Progenitor cell of endocrine pancreas (in vitro differentiated cells): ENCODE measurements at regions not wholly inside any gene's neighbourhood (a gene's known extent, or its start where the extent isn't known, plus 50 kb on each side); places are given as distances from the start of the nearest gene placed in this dataset.
A peak's percentile ranks its signal among the peaks of the same experiment; 100 is the strongest.

Experiments used
- DNase-seq: peaks from one replicate; pipeline ENCODE4 v3.0.0; 2021; ENCODE audit warnings: low spot score; ENCODE audit not compliant: unreplicated experiment
- H3K27ac Mint-ChIP-seq: 2 replicates; pipeline ENCODE4 v1.8.0; 2021; ENCODE audit warnings: mild to moderate bottlenecking, moderate library complexity, mixed read lengths
- H3K27me3 Mint-ChIP-seq: 2 replicates; pipeline ENCODE4 v1.8.0; 2021; ENCODE audit warnings: mixed read lengths
- H3K36me3 Mint-ChIP-seq: 2 replicates; pipeline ENCODE4 v1.8.0; 2022; ENCODE audit warnings: mixed read lengths; ENCODE audit not compliant: insufficient read depth
- H3K4me1 Mint-ChIP-seq: 2 replicates; pipeline ENCODE4 v1.8.0; 2021; ENCODE audit warnings: low read depth, mixed read lengths
- H3K4me3 Mint-ChIP-seq: 2 replicates; pipeline ENCODE4 v1.8.0; 2021; ENCODE audit warnings: low read depth, mild to moderate bottlenecking, moderate library complexity, mixed read lengths
- H3K9me3 Mint-ChIP-seq: 2 replicates; pipeline ENCODE4 v1.8.0; 2021; ENCODE audit warnings: low read depth, mixed read lengths
- TF ChIP-seq, protein P1 (sequence below): fragments of 200-600 bp; sonication (generic); IDR thresholded peaks from one replicate; pipeline ENCODE4 v1.5.0; 2021; ENCODE audit warnings: antibody characterized with exemption, mild to moderate bottlenecking; ENCODE audit not compliant: unreplicated experiment

DNA sequence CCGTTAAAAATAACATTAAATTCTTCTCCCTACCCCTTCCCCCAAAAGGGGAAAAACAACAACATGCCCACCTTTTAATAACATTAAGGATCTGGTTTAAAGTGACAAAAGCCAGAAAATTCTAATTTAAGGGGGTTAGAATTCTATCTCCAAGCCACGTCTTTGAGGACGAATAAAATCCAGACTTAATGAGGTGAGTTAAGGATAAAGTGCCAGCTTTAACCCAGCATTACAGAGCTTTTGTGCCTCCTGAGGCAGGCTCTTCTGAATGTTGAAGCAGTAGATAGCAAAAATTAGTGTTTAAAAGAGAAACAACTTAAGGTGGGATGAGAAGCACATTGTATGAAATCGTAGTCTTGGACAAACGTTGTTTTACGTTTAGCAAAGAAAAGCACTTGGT lies 329.0 kb upstream of the MPDZ start:
- Mint-ChIP-seq H3K27ac (no peak overlapping the region), H3K36me3 (no peaks in the 10 kb centered on the region), H3K27me3 (no peaks in the 10 kb centered on the region), H3K4me3 (no peak overlapping the region), H3K4me1 (peaks cover 31% of the 10 kb centered on the region), H3K9me3 (no peaks in the 10 kb centered on the region)
- DNase-seq, result no peak
- TF ChIP-seq, protein P1, sequence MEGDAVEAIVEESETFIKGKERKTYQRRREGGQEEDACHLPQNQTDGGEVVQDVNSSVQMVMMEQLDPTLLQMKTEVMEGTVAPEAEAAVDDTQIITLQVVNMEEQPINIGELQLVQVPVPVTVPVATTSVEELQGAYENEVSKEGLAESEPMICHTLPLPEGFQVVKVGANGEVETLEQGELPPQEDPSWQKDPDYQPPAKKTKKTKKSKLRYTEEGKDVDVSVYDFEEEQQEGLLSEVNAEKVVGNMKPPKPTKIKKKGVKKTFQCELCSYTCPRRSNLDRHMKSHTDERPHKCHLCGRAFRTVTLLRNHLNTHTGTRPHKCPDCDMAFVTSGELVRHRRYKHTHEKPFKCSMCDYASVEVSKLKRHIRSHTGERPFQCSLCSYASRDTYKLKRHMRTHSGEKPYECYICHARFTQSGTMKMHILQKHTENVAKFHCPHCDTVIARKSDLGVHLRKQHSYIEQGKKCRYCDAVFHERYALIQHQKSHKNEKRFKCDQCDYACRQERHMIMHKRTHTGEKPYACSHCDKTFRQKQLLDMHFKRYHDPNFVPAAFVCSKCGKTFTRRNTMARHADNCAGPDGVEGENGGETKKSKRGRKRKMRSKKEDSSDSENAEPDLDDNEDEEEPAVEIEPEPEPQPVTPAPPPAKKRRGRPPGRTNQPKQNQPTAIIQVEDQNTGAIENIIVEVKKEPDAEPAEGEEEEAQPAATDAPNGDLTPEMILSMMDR, result no peak

DNA sequence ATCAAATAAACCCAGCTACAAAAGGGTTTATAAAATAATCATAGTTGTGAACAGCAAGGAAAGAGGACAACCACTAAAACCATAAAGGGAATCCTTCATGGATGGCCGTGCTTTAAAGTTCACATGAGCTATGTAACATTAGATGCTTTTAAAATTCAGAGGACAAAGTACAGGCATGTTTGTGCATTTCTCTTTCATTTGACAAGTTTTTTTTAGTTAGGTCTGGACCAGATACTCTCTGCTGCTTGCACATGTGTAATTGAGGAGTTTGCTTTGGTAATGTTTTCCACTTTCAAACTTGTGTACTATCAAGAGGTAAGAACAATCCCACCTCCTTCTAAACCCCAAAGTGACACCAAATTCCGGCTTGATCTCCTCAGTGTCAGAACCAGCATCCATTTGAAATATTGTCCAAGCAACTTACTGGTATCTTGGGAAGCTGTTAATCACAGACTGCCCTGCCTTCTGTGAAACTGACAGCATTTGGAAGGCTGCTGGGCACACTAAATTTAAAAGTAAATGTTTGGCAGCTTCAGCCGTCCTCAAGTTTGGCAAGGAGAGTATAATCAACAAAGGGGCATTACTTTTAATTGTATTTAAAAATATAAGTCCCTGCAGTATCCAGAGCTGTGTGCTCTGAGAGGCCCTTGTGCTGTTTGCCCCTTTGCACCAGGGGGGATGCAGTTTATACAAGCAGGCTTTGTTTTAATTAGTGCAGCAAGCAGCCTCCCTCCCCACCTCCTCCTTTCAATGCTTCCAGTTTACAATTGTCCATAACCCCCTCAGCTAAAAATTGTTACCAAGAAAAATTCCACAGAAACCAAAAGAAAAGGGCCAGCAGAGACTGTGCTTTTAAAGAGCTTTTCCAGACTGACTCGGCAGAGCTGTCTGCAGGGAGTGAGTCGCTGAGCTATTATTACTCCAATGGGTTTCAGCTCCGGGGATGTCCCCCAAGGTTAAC lies 328.3 kb upstream of the MPDZ start:
- H3K4me1 Mint-ChIP-seq, result peaks cover 31% of the 10 kb centered on the region
- H3K36me3 Mint-ChIP-seq, result no peaks in the 10 kb centered on the region
- H3K27ac Mint-ChIP-seq, result peak overlapping the region; percentile 7
- no peaks in the 10 kb centered on the region for H3K9me3 Mint-ChIP-seq
- H3K27me3 Mint-ChIP-seq, result no peaks in the 10 kb centered on the region
- TF ChIP-seq, protein P1, result no peak
- no peak for DNase-seq
- no peak overlapping the region for H3K4me3 Mint-ChIP-seq

DNA sequence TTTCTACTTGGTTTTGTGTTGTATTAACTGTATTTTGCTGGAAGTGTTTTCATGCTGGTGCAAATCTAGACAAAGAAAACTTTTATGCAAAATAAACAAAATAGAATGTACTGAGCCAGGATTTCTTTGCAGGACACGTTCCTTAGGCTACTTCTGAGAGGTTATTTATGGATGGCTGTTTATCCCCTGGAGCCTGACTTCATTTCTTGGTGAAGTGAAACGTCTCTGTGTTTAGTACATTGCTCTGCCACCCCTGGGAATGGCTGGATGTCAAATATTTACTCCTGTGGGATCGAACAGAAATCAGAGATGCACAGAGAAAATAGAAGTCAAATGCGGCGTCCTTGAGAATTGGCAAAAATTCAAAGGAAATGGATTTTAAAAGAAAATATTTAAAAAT lies 327.1 kb upstream of the MPDZ start:
- no peak overlapping the region for H3K4me3 Mint-ChIP-seq
- DNase-seq, result no peak
- no peaks in the 10 kb centered on the region for H3K27me3 Mint-ChIP-seq
- H3K27ac Mint-ChIP-seq, result peak overlapping the region; percentile 45
- peaks cover 31% of the 10 kb centered on the region for H3K4me1 Mint-ChIP-seq
- H3K36me3 Mint-ChIP-seq, result no peaks in the 10 kb centered on the region
- TF ChIP-seq, protein P1, result no peak
- no peaks in the 10 kb centered on the region for H3K9me3 Mint-ChIP-seq

DNA sequence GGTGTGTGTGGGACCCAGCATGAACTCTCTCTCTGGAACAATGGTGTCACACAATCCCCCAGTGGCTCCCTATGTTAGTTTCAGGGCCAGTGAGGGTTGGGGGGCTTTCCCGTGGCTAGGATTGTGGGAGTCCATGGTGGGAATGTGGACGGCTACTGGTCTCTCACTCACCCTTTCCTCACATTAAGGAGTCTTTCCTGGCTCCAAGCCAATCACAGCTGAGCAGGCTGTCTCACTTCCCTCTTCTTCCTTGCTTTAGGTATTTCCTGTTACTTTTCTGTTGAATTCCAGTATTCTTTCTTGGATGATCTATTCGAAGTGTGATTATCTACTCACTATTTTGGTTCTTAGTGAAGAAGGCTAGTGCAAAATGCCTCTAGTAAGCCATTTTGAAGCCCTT lies 324.4 kb upstream of the MPDZ start:
- no peak overlapping the region for H3K4me3 Mint-ChIP-seq

DNA sequence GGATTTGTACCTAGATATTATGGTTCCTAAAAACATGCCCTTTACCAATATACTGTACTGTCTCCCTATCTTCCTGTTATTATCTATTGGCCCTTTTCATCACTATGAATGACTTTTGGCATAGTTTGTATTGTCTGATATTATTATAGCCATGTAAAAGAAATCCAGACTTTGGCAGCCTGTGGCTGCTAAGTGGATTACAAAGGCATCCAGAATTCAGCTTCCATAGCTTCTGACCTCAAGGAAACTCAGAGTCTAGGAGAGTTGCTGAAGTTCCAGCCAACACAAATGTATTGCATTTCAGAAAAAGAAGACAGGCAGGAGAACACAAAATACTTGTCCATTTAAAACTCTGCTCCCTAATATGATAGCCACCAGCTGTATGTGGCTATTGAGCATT lies 319.2 kb upstream of the MPDZ start:
- Mint-ChIP-seq H3K4me3 (no peak overlapping the region), H3K27ac (no peak overlapping the region), H3K4me1 (no peaks in the 10 kb centered on the region), H3K27me3 (peaks cover 2% of the 10 kb centered on the region), H3K9me3 (no peaks in the 10 kb centered on the region), H3K36me3 (no peaks in the 10 kb centered on the region)
- TF ChIP-seq, protein P1, result no peak
- DNase-seq, result no peak

More for the DNA sequence above, 324.4 kb upstream of the MPDZ start:
- no peak for DNase-seq
- no peak overlapping the region for H3K27ac Mint-ChIP-seq
- H3K36me3 Mint-ChIP-seq, result no peaks in the 10 kb centered on the region
- H3K4me1 Mint-ChIP-seq, result peaks cover 31% of the 10 kb centered on the region
- H3K9me3 Mint-ChIP-seq, result no peaks in the 10 kb centered on the region
- TF ChIP-seq, protein P1, result no peak
- H3K27me3 Mint-ChIP-seq, result no peaks in the 10 kb centered on the region
